ENCODE measurements at regions not wholly inside any gene's neighbourhood (a gene's known extent, or its start where the extent isn't known, plus 50 kb on each side); places are given as distances from the start of the nearest gene placed in this dataset.

- H3K36me3 ChIP-seq (replicated peaks), result no peaks in the 10 kb centered on the region
- in situ Hi-C loops (cut with MboI; ENCODE audit: low sequenced_read_pairs), result no loop called here
- H3K9me3 ChIP-seq, result no peaks in the 10 kb centered on the region
- DNase-seq (ENCODE audit: low spot score in 2 of 2), result no peak
- no peaks in the 10 kb centered on the region for H3K27me3 ChIP-seq (ENCODE audit: low read depth)
- H3K4me1 ChIP-seq, result no peaks in the 10 kb centered on the region
- H3K4me3 ChIP-seq, result no peak overlapping the region
Measured at GRCh38 chr3:78277220-78277619, 1237.3 kb downstream of the ROBO2 start.

GRCh38 chr3:78277801-78278200, 1237.9 kb downstream of the ROBO2 start:
- H3K4me1 ChIP-seq, result no peaks in the 10 kb centered on the region
- no peaks in the 10 kb centered on the region for H3K9me3 ChIP-seq
- in situ Hi-C loops (cut with MboI; ENCODE audit: low sequenced_read_pairs), result no loop called here
- no peak for DNase-seq (ENCODE audit: low spot score in 2 of 2)
- no peak overlapping the region for H3K4me3 ChIP-seq
- no peaks in the 10 kb centered on the region for H3K36me3 ChIP-seq (replicated peaks)
- H3K27me3 ChIP-seq (ENCODE audit: low read depth), result no peaks in the 10 kb centered on the region

- H3K36me3 ChIP-seq (replicated peaks), result no peaks in the 10 kb centered on the region
- in situ Hi-C loops (cut with MboI; ENCODE audit: low sequenced_read_pairs), result no loop called here
- no peaks in the 10 kb centered on the region for H3K9me3 ChIP-seq
- H3K27me3 ChIP-seq (ENCODE audit: low read depth), result no peaks in the 10 kb centered on the region
- DNase-seq (ENCODE audit: low spot score in 2 of 2), result no peak
- H3K4me1 ChIP-seq, result no peaks in the 10 kb centered on the region
- H3K4me3 ChIP-seq, result no peak overlapping the region
Measured at GRCh38 chr3:78279091-78279490, 1239.2 kb downstream of the ROBO2 start.

GRCh38 chr3:78281381-78281780, 1241.5 kb downstream of the ROBO2 start:
- H3K36me3 ChIP-seq (replicated peaks), result no peaks in the 10 kb centered on the region
- H3K27me3 ChIP-seq (ENCODE audit: low read depth), result no peaks in the 10 kb centered on the region
- no peak for DNase-seq (ENCODE audit: low spot score in 2 of 2)
- H3K4me3 ChIP-seq, result no peak overlapping the region
- in situ Hi-C loops (cut with MboI; ENCODE audit: low sequenced_read_pairs), result no loop called here
- peaks cover 13% of the 10 kb centered on the region for H3K4me1 ChIP-seq
- no peaks in the 10 kb centered on the region for H3K9me3 ChIP-seq

- DNase-seq (ENCODE audit: low spot score in 2 of 2), result no peak
- no peaks in the 10 kb centered on the region for H3K9me3 ChIP-seq
- H3K36me3 ChIP-seq (replicated peaks), result no peaks in the 10 kb centered on the region
- peaks cover 26% of the 10 kb centered on the region for H3K4me1 ChIP-seq
- H3K27me3 ChIP-seq (ENCODE audit: low read depth), result no peaks in the 10 kb centered on the region
- in situ Hi-C loops (cut with MboI; ENCODE audit: low sequenced_read_pairs), result no loop called here
- no peak overlapping the region for H3K4me3 ChIP-seq
Measured at GRCh38 chr3:78283994-78284393, 1244.1 kb downstream of the ROBO2 start.

GRCh38 chr3:78285032-78285728, 1245.3 kb downstream of the ROBO2 start:
- Histone ChIP-seq H3K4me1 (peaks cover 26% of the 10 kb centered on the region), H3K9me3 (no peaks in the 10 kb centered on the region), H3K36me3 (replicated peaks) (no peaks in the 10 kb centered on the region), H3K4me3 (no peak overlapping the region), H3K27me3 (ENCODE audit: low read depth) (no peaks in the 10 kb centered on the region)
- peak; percentile 19 to 35 for DNase-seq (ENCODE audit: low spot score in 2 of 2)
- in situ Hi-C loops (cut with MboI; ENCODE audit: low sequenced_read_pairs), result no loop called here

GRCh38 chr3:78287085-78287484, 1247.2 kb downstream of the ROBO2 start:
- H3K27me3 ChIP-seq (ENCODE audit: low read depth), result no peaks in the 10 kb centered on the region
- peak in 1 of 2 experiments; percentile 96 for DNase-seq (ENCODE audit: low spot score in 2 of 2)

GRCh38 chr3:78293284-78293683, 1253.4 kb downstream of the ROBO2 start:
- Histone ChIP-seq H3K4me3 (no peak overlapping the region), H3K36me3 (replicated peaks) (no peaks in the 10 kb centered on the region), H3K9me3 (no peaks in the 10 kb centered on the region), H3K27me3 (ENCODE audit: low read depth) (no peaks in the 10 kb centered on the region), H3K4me1 (peaks cover 9% of the 10 kb centered on the region; the same call in 1 of the 2 replicates)
- no peak for DNase-seq (ENCODE audit: low spot score in 2 of 2)
- in situ Hi-C loops (cut with MboI; ENCODE audit: low sequenced_read_pairs), result no loop called here

More at GRCh38 chr3:78287085-78287484, 1247.2 kb downstream of the ROBO2 start:
- in situ Hi-C loops (cut with MboI; ENCODE audit: low sequenced_read_pairs), result no loop called here
- H3K9me3 ChIP-seq, result no peaks in the 10 kb centered on the region
- H3K4me3 ChIP-seq, result no peak overlapping the region
- H3K4me1 ChIP-seq, result peaks cover 35% of the 10 kb centered on the region
- no peaks in the 10 kb centered on the region for H3K36me3 ChIP-seq (replicated peaks)

GRCh38 chr3:78304115-78304514, 1264.2 kb downstream of the ROBO2 start:
- DNase-seq (ENCODE audit: low spot score in 2 of 2), result no peak

GRCh38 chr3:78312851-78313250, 1273.0 kb downstream of the ROBO2 start:
- Histone ChIP-seq H3K9me3 (no peaks in the 10 kb centered on the region), H3K27me3 (ENCODE audit: low read depth) (no peaks in the 10 kb centered on the region; the same call in 1 of the 2 replicates), H3K36me3 (replicated peaks) (no peaks in the 10 kb centered on the region), H3K4me1 (peaks cover 6% of the 10 kb centered on the region), H3K4me3 (no peak overlapping the region)
- in situ Hi-C loops (cut with MboI; ENCODE audit: low sequenced_read_pairs), result no loop called here
- DNase-seq (ENCODE audit: low spot score in 2 of 2), result peak; percentile 29 to 62

More at GRCh38 chr3:78304115-78304514, 1264.2 kb downstream of the ROBO2 start:
- H3K9me3 ChIP-seq, result peaks cover 4% of the 10 kb centered on the region; the same call in 1 of the 2 replicates
- H3K27me3 ChIP-seq (ENCODE audit: low read depth), result no peaks in the 10 kb centered on the region
- H3K4me3 ChIP-seq, result no peak overlapping the region
- no peaks in the 10 kb centered on the region for H3K4me1 ChIP-seq
- H3K36me3 ChIP-seq (replicated peaks), result no peaks in the 10 kb centered on the region
- in situ Hi-C loops (cut with MboI; ENCODE audit: low sequenced_read_pairs), result no loop called here

GRCh38 chr3:78313332-78313731, 1273.4 kb downstream of the ROBO2 start:
- H3K4me3 ChIP-seq, result no peak overlapping the region
- in situ Hi-C loops (cut with MboI; ENCODE audit: low sequenced_read_pairs), result no loop called here
- H3K4me1 ChIP-seq, result peaks cover 6% of the 10 kb centered on the region
- DNase-seq (ENCODE audit: low spot score in 2 of 2), result no peak
- no peaks in the 10 kb centered on the region for H3K36me3 ChIP-seq (replicated peaks)
- no peaks in the 10 kb centered on the region; the same call in 1 of the 2 replicates for H3K27me3 ChIP-seq (ENCODE audit: low read depth)
- H3K9me3 ChIP-seq, result no peaks in the 10 kb centered on the region

- no peaks in the 10 kb centered on the region for H3K36me3 ChIP-seq (replicated peaks)
- H3K27me3 ChIP-seq (ENCODE audit: low read depth), result no peaks in the 10 kb centered on the region; the same call in 1 of the 2 replicates
- in situ Hi-C loops (cut with MboI; ENCODE audit: low sequenced_read_pairs), result no loop called here
- peaks cover 6% of the 10 kb centered on the region for H3K4me1 ChIP-seq
- H3K9me3 ChIP-seq, result no peaks in the 10 kb centered on the region
- no peak for DNase-seq (ENCODE audit: low spot score in 2 of 2)
- H3K4me3 ChIP-seq, result no peak overlapping the region
Measured at GRCh38 chr3:78314327-78314726, 1274.4 kb downstream of the ROBO2 start.

GRCh38 chr3:78317774-78318173, 1277.9 kb downstream of the ROBO2 start:
- H3K4me3 ChIP-seq, result no peak overlapping the region
- peaks cover 6% of the 10 kb centered on the region for H3K4me1 ChIP-seq
- no peaks in the 10 kb centered on the region; the same call in 1 of the 2 replicates for H3K27me3 ChIP-seq (ENCODE audit: low read depth)
- no peaks in the 10 kb centered on the region for H3K9me3 ChIP-seq
- no peaks in the 10 kb centered on the region for H3K36me3 ChIP-seq (replicated peaks)
- no peak for DNase-seq (ENCODE audit: low spot score in 2 of 2)
- in situ Hi-C loops (cut with MboI; ENCODE audit: low sequenced_read_pairs), result no loop called here

GRCh38 chr3:78322780-78323179, 1282.9 kb downstream of the ROBO2 start:
- H3K4me3 ChIP-seq, result no peak overlapping the region
- no peaks in the 10 kb centered on the region; the same call in 1 of the 2 replicates for H3K9me3 ChIP-seq
- DNase-seq (ENCODE audit: low spot score in 2 of 2), result no peak
- H3K4me1 ChIP-seq, result peaks cover 3% of the 10 kb centered on the region
- in situ Hi-C loops (cut with MboI; ENCODE audit: low sequenced_read_pairs), result no loop called here
- no peaks in the 10 kb centered on the region for H3K36me3 ChIP-seq (replicated peaks)
- no peaks in the 10 kb centered on the region; the same call in 1 of the 2 replicates for H3K27me3 ChIP-seq (ENCODE audit: low read depth)

All from HAP-1 (cell line).